ENCODE measurements at regions not wholly inside any gene's neighbourhood (a gene's known extent, or its start where the extent isn't known, plus 50 kb on each side); places are given as distances from the start of the nearest gene placed in this dataset.

DNA sequence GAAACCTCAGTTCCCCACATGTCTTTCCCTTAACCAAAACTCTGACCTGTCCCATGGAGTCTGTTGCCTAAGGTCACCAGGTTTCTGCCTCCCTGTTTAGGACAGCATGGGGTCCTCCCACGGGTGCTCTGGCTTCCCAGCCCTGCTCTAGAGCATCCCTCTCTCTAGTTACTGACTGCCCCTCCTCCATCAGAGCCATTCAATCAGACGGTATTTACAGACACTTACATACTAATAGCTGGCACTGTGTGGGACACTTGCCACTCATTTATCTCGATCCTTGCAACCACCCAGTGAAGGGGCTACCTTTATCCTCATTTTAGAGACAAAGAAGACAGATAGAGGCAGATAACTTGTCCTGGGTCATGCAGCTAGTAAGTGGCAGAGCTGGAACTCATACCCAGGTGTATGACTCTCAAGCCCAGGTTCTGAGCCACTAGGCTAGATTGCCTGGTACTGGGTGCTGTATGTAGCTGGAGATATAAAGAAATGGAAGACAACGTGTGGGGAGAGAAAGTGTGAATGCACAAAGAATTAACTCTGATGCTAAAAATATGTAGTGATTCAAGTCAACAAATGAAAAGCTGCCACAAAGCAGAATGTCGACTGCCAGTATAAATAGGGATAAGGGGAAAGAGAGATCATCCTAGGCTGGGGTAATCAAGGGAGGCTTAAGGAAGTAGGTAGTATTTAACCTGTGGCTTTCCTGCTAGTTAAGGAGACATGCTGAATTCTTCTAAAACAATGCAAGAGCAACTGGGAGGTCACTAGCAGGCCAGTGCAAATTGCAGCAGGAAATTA is 52.5 kb upstream of the PDE8B start:
- no peak for DNase-seq

DNA sequence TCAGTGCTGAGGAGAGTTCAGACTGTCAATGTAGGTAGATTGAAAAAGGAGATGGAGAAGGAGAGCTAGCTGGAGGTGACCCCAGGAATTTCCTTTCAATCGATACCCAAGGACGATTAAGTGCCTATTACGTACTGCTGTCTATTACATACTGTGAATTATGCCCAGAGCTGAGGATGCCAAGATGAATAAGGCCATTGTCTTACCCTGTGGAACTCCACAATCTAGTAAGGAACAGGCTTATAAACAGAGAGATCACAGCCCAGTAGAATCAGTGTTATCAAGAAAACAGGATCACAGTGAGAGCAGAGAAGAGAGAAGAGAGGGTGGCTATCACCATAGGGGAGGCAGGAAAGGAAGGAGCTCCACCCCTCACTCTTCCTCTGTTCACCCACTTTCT is 54.1 kb upstream of the PDE8B start:
- DNase-seq, result no peak

DNA sequence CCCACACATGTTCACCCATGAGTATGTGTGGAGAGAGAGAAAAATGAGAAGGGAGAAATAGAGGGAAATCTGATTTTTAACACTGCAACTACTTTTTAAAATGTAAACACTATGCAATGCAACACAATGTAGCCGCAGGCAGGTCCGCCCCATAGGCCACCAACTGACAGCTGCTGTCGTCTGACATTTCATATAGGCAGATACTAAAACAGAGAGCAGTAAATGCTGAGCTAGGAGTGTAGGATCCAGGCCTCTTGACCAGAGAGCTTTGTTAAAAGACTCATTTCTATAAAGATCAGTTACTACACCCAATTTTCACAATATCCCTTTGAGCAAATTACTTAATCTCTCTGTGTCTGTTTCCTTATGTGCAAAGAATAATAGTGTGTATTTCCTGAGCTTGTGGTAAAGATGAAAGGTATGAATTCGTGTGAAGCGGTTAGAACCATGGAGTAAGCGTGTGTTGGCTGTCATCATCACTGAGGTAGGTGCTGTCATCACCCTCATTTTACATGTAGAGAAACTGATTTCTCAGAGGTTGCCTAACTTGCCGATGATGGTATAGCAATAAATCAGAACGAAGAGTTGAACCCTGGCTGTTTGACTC is 55.2 kb upstream of the PDE8B start:
- DNase-seq, result no peak

DNA sequence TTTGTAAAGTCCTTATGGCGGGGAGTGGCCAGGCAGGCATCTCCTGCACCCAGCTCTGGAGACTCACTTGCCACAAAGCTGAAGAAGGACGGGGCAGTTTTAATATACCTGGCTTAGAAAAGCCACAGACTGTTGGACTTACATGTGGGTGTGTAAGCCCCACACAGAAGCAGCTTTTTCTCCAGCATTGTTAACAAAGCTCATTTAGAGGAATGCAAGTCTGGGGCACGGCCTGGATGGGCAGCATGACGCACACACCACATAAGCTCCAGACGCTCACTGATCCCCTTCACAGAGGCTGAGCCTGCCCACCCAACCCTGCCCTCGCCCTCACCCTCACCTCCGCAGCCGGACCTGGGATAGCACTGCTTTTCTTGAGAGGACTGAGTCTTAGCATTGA is 58.0 kb upstream of the PDE8B start:
- no peak for DNase-seq

DNA sequence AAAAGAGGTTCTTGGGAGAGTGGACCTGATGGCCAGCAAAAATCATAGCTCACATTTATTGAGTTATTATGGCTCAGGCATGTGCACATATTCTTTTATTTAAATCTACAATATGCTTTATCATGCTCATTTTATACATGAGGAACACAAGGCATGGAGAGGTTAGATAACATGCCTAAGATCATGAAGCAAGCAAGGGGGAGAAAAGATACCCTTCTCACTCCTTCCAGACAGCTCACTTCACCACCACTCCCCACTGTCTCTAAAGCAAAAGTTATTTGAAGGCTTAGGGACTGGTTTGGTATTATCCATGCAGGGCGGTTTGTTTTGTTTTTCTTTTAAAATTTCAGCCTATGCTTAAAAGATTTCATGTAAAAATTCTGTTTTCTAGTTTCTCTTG is 59.0 kb upstream of the PDE8B start:
- DNase-seq, result no peak

DNA sequence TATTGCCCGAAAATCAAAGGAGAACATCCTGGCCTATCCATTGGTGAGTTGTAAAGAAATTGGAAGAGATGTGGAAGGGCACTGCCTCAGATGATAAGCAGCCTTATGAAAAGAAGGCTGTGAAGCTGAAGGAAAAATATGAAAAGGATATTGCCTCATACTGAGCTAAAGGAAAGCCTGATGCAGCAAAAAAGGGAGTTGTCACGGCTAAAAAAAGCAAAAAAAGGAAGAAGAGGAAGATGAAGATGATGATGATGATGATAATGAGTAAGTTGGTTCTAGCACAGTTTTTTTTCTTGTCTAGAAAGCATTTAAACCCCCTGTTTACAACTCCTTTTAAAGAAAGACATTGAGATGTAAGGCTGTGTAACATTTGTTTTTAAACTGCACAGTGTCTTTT is 59.8 kb upstream of the ZBED3 start:
- no peak for DNase-seq

DNA sequence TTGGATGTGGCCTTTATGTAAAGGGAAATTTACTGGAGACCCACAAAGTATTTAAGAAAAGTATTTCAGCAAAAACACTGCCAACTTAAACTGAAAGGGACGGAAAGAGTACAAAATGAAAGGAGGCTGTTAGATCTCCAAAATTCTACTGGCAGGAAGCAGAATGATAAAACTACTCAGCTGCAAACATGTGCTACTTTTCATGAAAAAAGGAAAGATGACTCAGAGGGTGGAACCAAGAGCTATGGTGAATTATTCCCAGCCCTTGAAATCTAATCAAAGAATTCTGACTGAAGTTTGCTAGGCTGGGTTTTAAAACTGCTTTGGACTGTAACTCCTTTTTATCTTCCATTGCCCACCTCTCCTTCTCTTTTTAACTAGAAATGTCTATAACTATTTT is 58.6 kb upstream of the ZBED3 start:
- DNase-seq, result no peak

DNA sequence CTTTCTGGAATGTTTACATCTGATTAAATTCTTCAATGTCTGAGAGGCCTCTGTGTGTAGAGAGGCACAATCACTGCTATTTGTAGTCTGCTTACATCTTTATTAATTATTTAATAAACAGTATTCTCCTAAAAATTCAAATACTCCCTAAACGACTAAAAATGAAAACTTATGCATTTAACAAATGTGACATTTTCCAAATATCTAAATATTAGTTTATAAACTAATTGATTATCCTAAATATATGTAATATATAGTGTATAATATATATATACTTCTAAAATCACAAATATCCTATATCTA is 57.7 kb upstream of the ZBED3 start:
- no peak for DNase-seq

DNA sequence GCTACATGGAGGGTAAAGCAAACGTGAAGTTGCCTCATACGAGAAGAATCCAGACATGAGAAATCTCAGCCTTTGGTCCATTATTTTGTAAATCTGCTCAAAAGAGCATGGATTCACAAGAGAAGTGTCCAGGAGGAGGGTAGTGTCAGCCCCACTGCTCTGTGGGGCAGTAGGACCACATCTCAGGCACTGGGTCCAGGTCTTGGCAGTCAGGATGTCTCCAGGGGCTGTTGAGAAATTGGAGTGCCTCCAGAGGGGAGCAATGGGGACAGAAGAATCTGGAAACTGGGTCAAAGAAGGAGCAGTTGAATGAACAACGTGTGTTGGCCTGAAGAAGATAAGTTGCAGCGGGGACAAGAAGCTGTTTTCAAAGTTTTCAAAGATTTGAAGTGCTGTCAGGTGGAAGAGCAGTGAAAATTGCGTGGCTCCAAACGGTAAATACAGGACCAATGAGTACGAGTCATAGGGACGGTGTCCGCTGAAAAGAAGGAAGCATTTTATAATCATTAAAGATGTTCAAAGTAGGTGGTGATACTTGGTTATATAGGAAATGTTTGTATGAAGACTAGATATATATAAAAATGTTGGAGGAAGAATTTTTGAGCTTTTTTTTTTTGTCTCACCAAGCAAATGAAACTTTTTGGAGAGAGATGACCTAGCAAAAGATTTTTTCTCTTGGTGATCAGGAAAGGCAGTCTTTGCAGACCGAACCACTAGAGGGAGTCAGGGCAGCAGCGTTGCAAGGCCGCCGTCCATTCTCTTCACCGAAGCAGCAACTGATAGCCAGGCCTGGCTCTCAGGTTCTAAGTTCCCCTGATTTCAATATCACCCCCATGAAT is 57.1 kb upstream of the ZBED3 start:
- DNase-seq, result peak; percentile 80

DNA sequence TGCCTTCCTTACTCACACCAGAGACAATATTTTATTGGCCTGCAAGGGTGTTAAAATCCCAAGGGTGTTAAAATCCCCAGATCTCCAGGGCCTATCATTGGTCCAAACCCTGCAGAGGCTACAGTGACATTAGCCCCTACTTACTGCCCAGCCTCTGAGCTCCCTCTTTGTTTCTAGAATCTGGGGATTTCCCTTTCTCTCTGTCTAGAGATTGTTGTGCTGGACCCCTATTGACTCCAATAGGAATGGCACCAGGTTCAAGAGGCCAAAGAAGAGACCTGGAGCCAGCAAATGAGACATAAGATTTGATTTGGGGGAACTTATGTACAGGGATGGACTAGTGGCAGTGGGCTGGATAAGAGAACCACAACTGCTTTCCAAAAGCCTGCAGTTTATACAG is 53.3 kb upstream of the ZBED3 start:
- DNase-seq, result no peak

DNA sequence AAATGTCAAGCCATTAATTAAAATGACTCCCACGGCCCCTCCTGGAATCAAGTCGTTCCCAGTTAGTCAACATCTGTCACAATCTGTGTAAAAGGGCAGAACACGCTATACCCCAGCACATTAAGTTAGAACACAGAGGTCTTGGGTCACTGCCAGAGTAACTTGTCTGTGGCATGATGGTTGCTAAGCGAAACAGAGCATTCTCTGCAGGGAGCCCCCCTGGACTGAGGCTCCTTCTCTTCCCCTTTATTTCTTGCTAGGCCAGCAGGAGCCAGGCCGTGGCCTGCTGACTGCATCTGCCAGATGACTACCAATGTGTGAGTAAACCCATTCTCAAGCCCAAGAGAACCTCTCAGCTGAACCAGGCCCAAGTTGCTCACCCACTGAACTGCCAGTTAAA is 51.9 kb upstream of the ZBED3 start:
- no peak for DNase-seq
